Left lung (tissue), 4 donors: ENCODE measurements at regions not wholly inside any gene's neighbourhood (a gene's known extent, or its start where the extent isn't known, plus 50 kb on each side); places are given as distances from the start of the nearest gene placed in this dataset.

Experiments
- ATAC-seq: fragments of 200-7000 bp; cut with Tn5 transposase; one replicate; pipeline ENCODE4 v1.9.1; 2020; ENCODE audit warnings: moderate library complexity
- DNase-seq, 4 donors: peaks; one replicate each; pipeline ENCODE4 v3.0.0-alpha.2; 2013 to 2020
- H3K27ac ChIP-seq, 2 donors: fragments of 200-600 bp; sonication (generic) in 1 of 2; one replicate each; pipeline versions ENCODE4 v1.5.0 to v1.8.0; 2020 to 2021
- H3K27me3 ChIP-seq, 2 donors: fragments of 200-600 bp; sonication (generic) in 1 of 2; one replicate each; pipeline versions ENCODE4 v1.5.0 to v1.8.0; 2020 to 2021
- H3K36me3 ChIP-seq, 2 donors: fragments of 200-600 bp; sonication (generic) in 1 of 2; one replicate each; pipeline versions ENCODE4 v1.5.0 to v1.8.0; 2020 to 2021
- H3K4me1 ChIP-seq, 2 donors: fragments of 200-600 bp; one replicate each; pipeline ENCODE4 v1.8.0; 2021
- H3K4me3 ChIP-seq, 2 donors: fragments of 200-600 bp; sonication (generic) in 1 of 2; one replicate each; pipeline versions ENCODE4 v1.5.0 to v1.8.0; 2020 to 2021; ENCODE audit warnings: mild to moderate bottlenecking in 1 of 2
- H3K9me3 ChIP-seq, 2 donors: fragments of 200-600 bp; sonication (generic) in 1 of 2; one replicate each; pipeline versions ENCODE4 v1.5.0 to v1.8.0; 2020 to 2021
- intact Hi-C, 2 donors: fragments of 100-400 bp; cut with DNase I; formaldehyde crosslinking; loops; one replicate each; pipeline versions ENCODE4 v1.11.2 to v1.14.2; 2022
- TF ChIP-seq, protein P1 (sequence below), 2 donors: fragments of 200-600 bp; sonication (generic) in 1 of 2; IDR thresholded peaks; one replicate each; pipeline versions ENCODE4 v1.5.0 to v1.8.0; 2021; ENCODE audit warnings: antibody characterized with exemption in 2 of 2
- donor health status: DM: no; HTN: yes; CAD: no.
- donor health status: DM: no; HTN: no; CAD: no.

DNA sequence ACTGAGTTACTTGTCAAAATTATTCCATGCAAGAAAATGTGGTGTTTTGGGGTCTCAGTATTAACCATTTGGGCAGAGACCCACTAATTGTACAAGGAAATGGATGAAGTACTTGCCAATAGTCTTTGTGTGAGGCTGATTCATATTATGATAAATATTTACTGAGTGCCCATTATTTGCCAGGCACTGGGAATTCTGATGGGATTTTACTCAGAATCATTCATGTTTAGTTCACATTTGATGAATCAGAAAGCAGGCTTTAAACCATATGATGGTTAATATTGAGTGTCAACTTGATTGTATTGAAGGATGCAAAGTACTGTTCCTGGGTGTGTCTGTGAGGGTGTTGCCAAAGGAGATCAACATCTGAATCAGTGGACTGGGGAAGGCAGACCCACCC is 66.2 kb upstream of the SOX21 start:
- Histone ChIP-seq H3K4me1 (no peaks in the 10 kb centered on the region), H3K27ac (no peak overlapping the region), H3K36me3 (no peaks in the 10 kb centered on the region), H3K4me3 (no peak overlapping the region), H3K9me3 (peaks cover 0 to 8% of the 10 kb centered on the region in 2 donors), H3K27me3 (no peaks in the 10 kb centered on the region)
- TF ChIP-seq, protein P1, sequence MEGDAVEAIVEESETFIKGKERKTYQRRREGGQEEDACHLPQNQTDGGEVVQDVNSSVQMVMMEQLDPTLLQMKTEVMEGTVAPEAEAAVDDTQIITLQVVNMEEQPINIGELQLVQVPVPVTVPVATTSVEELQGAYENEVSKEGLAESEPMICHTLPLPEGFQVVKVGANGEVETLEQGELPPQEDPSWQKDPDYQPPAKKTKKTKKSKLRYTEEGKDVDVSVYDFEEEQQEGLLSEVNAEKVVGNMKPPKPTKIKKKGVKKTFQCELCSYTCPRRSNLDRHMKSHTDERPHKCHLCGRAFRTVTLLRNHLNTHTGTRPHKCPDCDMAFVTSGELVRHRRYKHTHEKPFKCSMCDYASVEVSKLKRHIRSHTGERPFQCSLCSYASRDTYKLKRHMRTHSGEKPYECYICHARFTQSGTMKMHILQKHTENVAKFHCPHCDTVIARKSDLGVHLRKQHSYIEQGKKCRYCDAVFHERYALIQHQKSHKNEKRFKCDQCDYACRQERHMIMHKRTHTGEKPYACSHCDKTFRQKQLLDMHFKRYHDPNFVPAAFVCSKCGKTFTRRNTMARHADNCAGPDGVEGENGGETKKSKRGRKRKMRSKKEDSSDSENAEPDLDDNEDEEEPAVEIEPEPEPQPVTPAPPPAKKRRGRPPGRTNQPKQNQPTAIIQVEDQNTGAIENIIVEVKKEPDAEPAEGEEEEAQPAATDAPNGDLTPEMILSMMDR (IDR thresholded peaks at IDR 0.05) = no peak
- intact Hi-C loops = no loop called here
- no peak for ATAC-seq
- no peak for DNase-seq

DNA sequence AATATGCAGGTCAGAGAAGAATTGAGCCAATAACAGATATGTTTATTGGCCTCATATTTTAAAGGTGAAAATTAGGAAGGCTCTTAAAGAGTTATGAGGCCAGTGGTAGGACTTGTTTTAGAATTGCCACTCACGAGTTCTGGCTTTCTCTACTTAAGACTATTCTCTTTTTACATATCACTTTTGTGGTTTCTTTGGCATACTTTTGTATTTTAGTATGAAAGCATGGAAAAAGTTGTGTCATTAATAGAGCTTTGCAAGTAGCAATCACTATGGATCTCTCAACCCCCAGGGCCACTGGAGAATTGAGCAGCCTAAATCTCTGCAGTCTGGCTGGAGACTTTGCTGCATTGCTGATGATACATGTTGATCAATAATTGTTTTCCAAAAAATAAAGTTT is 64.6 kb upstream of the SOX21 start:
- TF ChIP-seq, protein P1 (IDR thresholded peaks at IDR 0.05) = no peak
- Histone ChIP-seq H3K4me3 (no peak overlapping the region), H3K36me3 (no peaks in the 10 kb centered on the region), H3K9me3 (no peaks in the 10 kb centered on the region), H3K4me1 (no peaks in the 10 kb centered on the region), H3K27me3 (no peaks in the 10 kb centered on the region), H3K27ac (no peak overlapping the region)
- DNase-seq = no peak
- no peak for ATAC-seq
- intact Hi-C loops = no loop called here

DNA sequence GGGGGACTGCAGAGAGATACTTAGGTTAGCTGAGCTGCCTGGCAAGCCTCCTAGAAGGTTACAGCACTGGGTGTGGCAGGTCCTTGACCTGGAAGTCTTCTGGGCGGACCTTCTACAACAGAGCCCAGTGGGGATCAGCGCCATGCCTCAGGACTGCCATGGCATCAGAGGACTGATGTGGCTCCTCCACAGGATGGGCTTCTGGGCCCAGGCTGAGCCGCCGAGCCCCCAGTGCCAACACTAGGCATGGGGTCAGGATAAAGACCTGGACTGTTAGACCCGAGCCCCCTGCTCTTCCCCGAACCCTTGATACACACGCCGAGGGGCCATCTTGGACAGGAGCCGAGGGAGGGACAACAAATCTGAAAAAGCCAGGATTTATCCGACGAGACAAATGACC is 64.0 kb upstream of the SOX21 start:
- DNase-seq = no peak
- H3K4me3 ChIP-seq = no peak overlapping the region
- H3K36me3 ChIP-seq = no peaks in the 10 kb centered on the region
- TF ChIP-seq, protein P1 (IDR thresholded peaks at IDR 0.05) = no peak
- H3K4me1 ChIP-seq = no peaks in the 10 kb centered on the region
- H3K27ac ChIP-seq = no peak overlapping the region
- ATAC-seq = no peak
- no peaks in the 10 kb centered on the region for H3K9me3 ChIP-seq
- intact Hi-C loops = no loop called here
- H3K27me3 ChIP-seq = no peaks in the 10 kb centered on the region

DNA sequence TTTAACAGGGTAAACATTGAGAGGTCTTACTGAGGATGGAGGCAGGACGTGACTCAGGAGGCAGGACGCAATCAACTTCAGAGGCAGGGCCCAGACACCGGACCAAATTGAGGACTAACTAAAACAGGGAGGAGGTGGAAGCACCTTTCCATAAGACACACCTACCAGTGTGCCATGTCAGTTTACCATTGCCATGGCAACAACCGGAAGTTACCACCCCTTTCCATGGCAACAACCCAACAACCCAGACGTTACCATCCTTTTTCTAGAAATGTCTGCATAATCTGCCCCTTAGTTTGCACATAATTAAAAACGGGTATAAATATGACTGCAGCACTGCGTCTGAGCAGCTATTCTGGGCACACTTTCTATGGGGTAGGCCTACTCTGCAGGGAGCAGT is 53.5 kb upstream of the SOX21 start:
- ATAC-seq = no peak
- Histone ChIP-seq H3K4me1 (no peaks in the 10 kb centered on the region), H3K27ac (no peak overlapping the region), H3K36me3 (no peaks in the 10 kb centered on the region), H3K9me3 (no peaks in the 10 kb centered on the region), H3K4me3 (no peak overlapping the region), H3K27me3 (no peaks in the 10 kb centered on the region)
- no peak for DNase-seq
- intact Hi-C loops = no loop called here
- TF ChIP-seq, protein P1 (IDR thresholded peaks at IDR 0.05) = no peak

DNA sequence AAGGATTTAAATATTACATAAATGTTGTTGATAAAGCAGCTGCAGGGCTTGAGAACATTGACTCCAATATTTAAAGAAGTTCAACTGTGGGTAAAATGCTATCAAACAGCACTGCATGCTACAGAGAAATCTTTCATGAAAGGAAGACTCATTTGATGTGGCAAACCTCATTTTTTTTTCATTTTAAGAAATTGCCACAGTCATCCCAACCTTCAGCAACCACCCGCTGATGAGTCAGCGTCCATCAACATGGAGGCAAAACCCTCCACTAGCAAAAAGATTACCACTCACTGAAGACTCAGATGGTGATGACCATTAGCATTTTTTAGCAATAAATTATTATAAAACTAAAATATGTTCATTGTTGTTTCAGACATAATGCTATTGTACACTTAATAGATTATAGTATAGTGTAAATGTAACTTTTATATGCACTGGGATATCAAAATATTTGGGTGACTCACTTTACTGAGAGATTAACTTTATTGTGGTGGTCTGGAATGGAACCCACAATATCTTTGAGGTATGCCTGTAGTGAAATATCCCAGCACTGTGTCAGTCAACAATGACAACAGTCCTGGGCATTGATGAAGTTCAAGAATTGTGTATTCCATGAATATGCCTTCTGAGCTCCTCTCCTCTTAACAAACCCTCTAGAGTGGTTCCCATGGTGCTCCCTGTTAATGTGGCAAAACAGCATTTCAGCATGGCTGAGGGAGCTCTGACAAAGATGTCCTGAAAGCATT is 52.4 kb upstream of the SOX21 start:
- ATAC-seq (no peak), DNase-seq (no peak)
- TF ChIP-seq, protein P1 (IDR thresholded peaks at IDR 0.05) = no peak
- no peaks in the 10 kb centered on the region for H3K9me3 ChIP-seq
- H3K36me3 ChIP-seq = no peaks in the 10 kb centered on the region
- no peak overlapping the region for H3K4me3 ChIP-seq
- intact Hi-C loops = no loop called here
- no peaks in the 10 kb centered on the region for H3K27me3 ChIP-seq
- H3K27ac ChIP-seq = no peak overlapping the region
- no peaks in the 10 kb centered on the region for H3K4me1 ChIP-seq
